Right lobe of liver (tissue), 6 donors: ENCODE measurements at regions not wholly inside any gene's neighbourhood (a gene's known extent, or its start where the extent isn't known, plus 50 kb on each side); places are given as distances from the start of the nearest gene placed in this dataset.

Experiments used
- ATAC-seq, 4 donors: fragments of 200-7000 bp; cut with Tn5 transposase; one replicate each; pipeline ENCODE4 v1.9.1; 2020; ENCODE audit warnings: mild to moderate bottlenecking in 4 of 4, moderate library complexity in 4 of 4
- DNase-seq, 3 donors: peaks; one replicate each; pipeline ENCODE4 v3.0.0-alpha.2; 2020
- H3K27ac ChIP-seq, 3 donors: fragments of 200-600 bp; one replicate each; pipeline ENCODE4 v1.8.0; 2022
- H3K27me3 ChIP-seq, 2 donors: fragments of 200-600 bp; one replicate each; pipeline ENCODE4 v1.8.0; 2022
- H3K36me3 ChIP-seq, 4 donors: fragments of 200-600 bp; sonication (generic) in 1 of 4; one replicate each; pipeline versions ENCODE4 v1.5.1 to v1.8.0; 2017 to 2022; ENCODE audit warnings: control low read depth in 1 of 4
- H3K4me1 ChIP-seq, 4 donors: fragments of 200-600 bp; sonication (generic) in 1 of 4; one replicate each; pipeline versions ENCODE4 v1.5.1 to v1.8.0; 2017 to 2022; ENCODE audit warnings: control low read depth in 1 of 4
- H3K4me3 ChIP-seq, 3 donors: fragments of 200-600 bp; one replicate each; pipeline ENCODE4 v1.8.0; 2022
- H3K9me3 ChIP-seq, 4 donors: fragments of 200-600 bp; sonication (generic) in 1 of 4; one replicate each; pipeline versions ENCODE4 v1.5.1 to v1.8.0; 2017 to 2022; ENCODE audit warnings: control low read depth in 1 of 4
- POLR2A ChIP-seq: fragments of 450-650 bp; IDR thresholded peaks from one replicate; pipeline ENCODE4 v1.6.1; 2017; ENCODE audit warnings: antibody characterized with exemption, mild to moderate bottlenecking
- WGBS: methylation state at CpG from one replicate; pipeline ENCODE4 v1.1.6; 2018; ENCODE audit warnings: low coverage, low lambda C conversion rate; ENCODE audit not compliant: insufficient coverage; ENCODE audit errors: missing lambda C conversion rate; 5-methylcytosine and 5-hydroxymethylcytosine counted together
- intact Hi-C, 2 donors: fragments of 100-400 bp; cut with DNase I; formaldehyde crosslinking; loops; one replicate each; pipeline versions ENCODE4 v1.11.2 to v1.14.1; 2022
- TF ChIP-seq, protein P1 (sequence below), 4 donors: fragments of 200-600 bp in 3 of 4; fragments of 450-650 bp in 1 of 4; IDR thresholded peaks; one replicate each; pipeline versions ENCODE4 v1.5.1 to v1.8.0; 2016 to 2022; ENCODE audit warnings: antibody characterized with exemption in 4 of 4, mild to moderate bottlenecking in 2 of 4
- donor health status: DM: no; HTN: yes; CAD: no.
- donor health status: DM: no; HTN: no; CAD: no.
- donor health status: DM: no; HTN: no; CAD: no.
- donor health status: DM: no; HTN: yes; CAD: no.
- donor health status: DM: no; HTN: yes; CAD: no.

- ATAC-seq (no peak), DNase-seq (no peak)
- Histone ChIP-seq H3K9me3 (no peaks in the 10 kb centered on the region), H3K4me3 (no peak overlapping the region), H3K27me3 (no peaks in the 10 kb centered on the region), H3K27ac (no peak overlapping the region), H3K4me1 (no peaks in the 10 kb centered on the region), H3K36me3 (no peaks in the 10 kb centered on the region)
- intact Hi-C loops, result loop anchor here in 1 of 2 donors (10.0 kb wide), 1 partner anchor 177 kb away; no protein-coding TSS in a partner anchor
- no peak for TF ChIP-seq POLR2A
- TF ChIP-seq, protein P1, sequence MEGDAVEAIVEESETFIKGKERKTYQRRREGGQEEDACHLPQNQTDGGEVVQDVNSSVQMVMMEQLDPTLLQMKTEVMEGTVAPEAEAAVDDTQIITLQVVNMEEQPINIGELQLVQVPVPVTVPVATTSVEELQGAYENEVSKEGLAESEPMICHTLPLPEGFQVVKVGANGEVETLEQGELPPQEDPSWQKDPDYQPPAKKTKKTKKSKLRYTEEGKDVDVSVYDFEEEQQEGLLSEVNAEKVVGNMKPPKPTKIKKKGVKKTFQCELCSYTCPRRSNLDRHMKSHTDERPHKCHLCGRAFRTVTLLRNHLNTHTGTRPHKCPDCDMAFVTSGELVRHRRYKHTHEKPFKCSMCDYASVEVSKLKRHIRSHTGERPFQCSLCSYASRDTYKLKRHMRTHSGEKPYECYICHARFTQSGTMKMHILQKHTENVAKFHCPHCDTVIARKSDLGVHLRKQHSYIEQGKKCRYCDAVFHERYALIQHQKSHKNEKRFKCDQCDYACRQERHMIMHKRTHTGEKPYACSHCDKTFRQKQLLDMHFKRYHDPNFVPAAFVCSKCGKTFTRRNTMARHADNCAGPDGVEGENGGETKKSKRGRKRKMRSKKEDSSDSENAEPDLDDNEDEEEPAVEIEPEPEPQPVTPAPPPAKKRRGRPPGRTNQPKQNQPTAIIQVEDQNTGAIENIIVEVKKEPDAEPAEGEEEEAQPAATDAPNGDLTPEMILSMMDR (IDR thresholded peaks at IDR 0.05), result no peak
- WGBS, result 39% methylated on average over 7 of the region's 7 CpGs
Measured at GRCh38 chr4:24671849-24672248, 87.5 kb upstream of the DHX15 start.

- DNase-seq (no peak), ATAC-seq (no peak)
Measured at GRCh38 chr4:24672880-24673279, 88.5 kb upstream of the DHX15 start.

GRCh38 chr4:24674279-24674678 is 89.9 kb upstream of the DHX15 start:
- no peaks in the 10 kb centered on the region for H3K9me3 ChIP-seq
- no peak overlapping the region for H3K27ac ChIP-seq
- no peak overlapping the region for H3K4me3 ChIP-seq
- ATAC-seq (no peak), DNase-seq (no peak)
- no peaks in the 10 kb centered on the region for H3K36me3 ChIP-seq
- H3K27me3 ChIP-seq, result no peaks in the 10 kb centered on the region
- no peaks in the 10 kb centered on the region for H3K4me1 ChIP-seq
- 83% methylated on average over 2 of the region's 2 CpGs for WGBS
- intact Hi-C loops, result loop anchor here in 1 of 2 donors (10.0 kb wide), 1 partner anchor 179 kb away; no protein-coding TSS in a partner anchor
- TF ChIP-seq POLR2A, result no peak
- TF ChIP-seq, protein P1 (IDR thresholded peaks at IDR 0.05), result no peak

More at GRCh38 chr4:24672880-24673279, 88.5 kb upstream of the DHX15 start:
- no peak for TF ChIP-seq POLR2A
- TF ChIP-seq, protein P1 (IDR thresholded peaks at IDR 0.05), result no peak
- WGBS, result 63% methylated on average over 4 of the region's 8 CpGs
- Histone ChIP-seq H3K4me3 (no peak overlapping the region), H3K27me3 (no peaks in the 10 kb centered on the region), H3K4me1 (no peaks in the 10 kb centered on the region), H3K36me3 (no peaks in the 10 kb centered on the region), H3K9me3 (no peaks in the 10 kb centered on the region), H3K27ac (no peak overlapping the region)
- intact Hi-C loops, result loop anchor here in 1 of 2 donors (10.0 kb wide), 1 partner anchor 178 kb away; no protein-coding TSS in a partner anchor

GRCh38 chr4:24675721-24676389 is 91.5 kb upstream of the DHX15 start:
- H3K27me3 ChIP-seq, result no peaks in the 10 kb centered on the region
- no peak for ATAC-seq
- H3K27ac ChIP-seq, result no peak overlapping the region
- TF ChIP-seq, protein P1 (IDR thresholded peaks at IDR 0.05), result no peak
- TF ChIP-seq POLR2A, result no peak
- no peak for DNase-seq
- no peaks in the 10 kb centered on the region for H3K36me3 ChIP-seq
- no peaks in the 10 kb centered on the region for H3K9me3 ChIP-seq
- H3K4me1 ChIP-seq, result no peaks in the 10 kb centered on the region
- H3K4me3 ChIP-seq, result no peak overlapping the region
- intact Hi-C loops, result loop anchor here in 1 of 2 donors (10.0 kb wide), 1 partner anchor 181 kb away; no protein-coding TSS in a partner anchor
- WGBS, result 25% methylated on average over 1 of the region's 2 CpGs
